ENCODE measurements at regions not wholly inside any gene's neighbourhood (a gene's known extent, or its start where the extent isn't known, plus 50 kb on each side); places are given as distances from the start of the nearest gene placed in this dataset.

DNA sequence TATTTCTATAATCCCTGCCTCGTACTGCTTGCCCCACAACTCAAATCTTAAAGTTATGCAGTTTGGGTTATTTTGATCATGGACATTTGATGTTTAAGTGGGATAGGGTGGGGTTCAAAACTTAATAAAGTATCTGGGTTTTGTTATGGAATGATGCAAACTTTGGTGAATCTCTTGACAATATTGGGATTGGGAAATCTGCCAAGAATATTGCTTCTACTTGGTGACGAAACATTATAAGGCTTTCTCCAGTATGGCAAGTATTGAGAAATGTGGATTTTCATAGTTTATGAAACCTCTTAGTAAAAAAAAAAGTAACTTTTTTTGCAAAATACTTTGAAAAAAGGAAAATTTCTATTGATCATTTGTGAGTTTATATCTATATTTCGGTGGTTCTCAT lies 130.8 kb upstream of the SFRP2 start (continued):
- TF ChIP-seq, protein P1, sequence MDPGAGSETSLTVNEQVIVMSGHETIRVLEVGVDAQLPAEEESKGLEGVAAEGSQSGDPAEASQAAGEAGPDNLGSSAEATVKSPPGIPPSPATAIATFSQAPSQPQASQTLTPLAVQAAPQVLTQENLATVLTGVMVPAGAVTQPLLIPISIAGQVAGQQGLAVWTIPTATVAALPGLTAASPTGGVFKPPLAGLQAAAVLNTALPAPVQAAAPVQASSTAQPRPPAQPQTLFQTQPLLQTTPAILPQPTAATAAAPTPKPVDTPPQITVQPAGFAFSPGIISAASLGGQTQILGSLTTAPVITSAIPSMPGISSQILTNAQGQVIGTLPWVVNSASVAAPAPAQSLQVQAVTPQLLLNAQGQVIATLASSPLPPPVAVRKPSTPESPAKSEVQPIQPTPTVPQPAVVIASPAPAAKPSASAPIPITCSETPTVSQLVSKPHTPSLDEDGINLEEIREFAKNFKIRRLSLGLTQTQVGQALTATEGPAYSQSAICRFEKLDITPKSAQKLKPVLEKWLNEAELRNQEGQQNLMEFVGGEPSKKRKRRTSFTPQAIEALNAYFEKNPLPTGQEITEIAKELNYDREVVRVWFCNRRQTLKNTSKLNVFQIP (CRISPR knock-in tag; IDR thresholded peaks at IDR 0.05; ENCODE audit: borderline replicate concordance, low read depth): no peak

DNA sequence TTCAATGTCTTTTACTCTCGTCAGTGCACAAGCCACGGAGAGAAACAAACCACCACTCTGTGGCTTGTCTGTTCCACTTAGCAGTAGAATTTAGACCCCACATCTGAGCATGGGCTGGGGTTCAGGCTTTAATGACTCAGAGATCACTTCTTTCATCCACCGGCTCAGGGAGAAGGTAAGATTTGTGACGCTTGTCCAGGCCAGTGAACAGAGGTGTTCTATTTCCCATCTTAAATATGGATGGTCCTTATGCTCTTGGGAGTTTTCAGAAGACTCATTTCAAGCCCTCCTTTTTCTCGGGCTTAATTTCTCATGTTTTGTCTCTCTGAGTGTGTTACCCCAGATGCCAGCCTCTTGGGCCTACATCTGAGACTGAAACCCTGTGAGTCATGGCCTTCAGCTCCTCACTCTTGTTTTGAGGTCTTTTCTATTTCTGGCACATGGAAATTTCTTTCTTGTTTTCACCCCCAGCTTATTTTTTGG lies 127.4 kb upstream of the SFRP2 start:
- ATAC-seq: no peak
- TF ChIP-seq SNAI2 (CRISPR knock-in tag; IDR thresholded peaks at IDR 0.05) (no peak), CSDC2 (CRISPR knock-in tag; IDR thresholded peaks at IDR 0.05) (no peak), ZC3H10 (CRISPR knock-in tag; IDR thresholded peaks at IDR 0.05) (no peak)
- TF ChIP-seq, protein P1 (CRISPR knock-in tag; IDR thresholded peaks at IDR 0.05; ENCODE audit: borderline replicate concordance, low read depth): no peak

DNA sequence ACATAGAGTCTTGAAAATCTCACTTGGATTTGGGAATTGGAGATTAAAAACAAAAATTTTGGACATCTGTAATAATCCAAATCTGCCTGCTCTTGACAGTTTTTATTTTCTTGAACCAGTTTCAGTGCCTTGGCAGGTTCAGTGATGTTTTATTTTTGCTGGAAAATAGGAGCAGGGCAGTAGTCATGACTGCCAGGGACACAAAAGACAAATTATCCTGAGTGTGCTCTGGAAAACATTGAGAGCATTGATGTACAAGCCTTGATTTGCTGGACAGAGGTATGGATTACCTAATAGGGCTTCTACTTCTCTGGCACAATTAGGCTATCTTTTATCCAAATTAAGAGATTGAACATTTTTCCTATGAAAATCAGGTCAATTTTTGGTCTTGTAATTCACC lies 123.4 kb upstream of the SFRP2 start:
- TF ChIP-seq, protein P2, sequence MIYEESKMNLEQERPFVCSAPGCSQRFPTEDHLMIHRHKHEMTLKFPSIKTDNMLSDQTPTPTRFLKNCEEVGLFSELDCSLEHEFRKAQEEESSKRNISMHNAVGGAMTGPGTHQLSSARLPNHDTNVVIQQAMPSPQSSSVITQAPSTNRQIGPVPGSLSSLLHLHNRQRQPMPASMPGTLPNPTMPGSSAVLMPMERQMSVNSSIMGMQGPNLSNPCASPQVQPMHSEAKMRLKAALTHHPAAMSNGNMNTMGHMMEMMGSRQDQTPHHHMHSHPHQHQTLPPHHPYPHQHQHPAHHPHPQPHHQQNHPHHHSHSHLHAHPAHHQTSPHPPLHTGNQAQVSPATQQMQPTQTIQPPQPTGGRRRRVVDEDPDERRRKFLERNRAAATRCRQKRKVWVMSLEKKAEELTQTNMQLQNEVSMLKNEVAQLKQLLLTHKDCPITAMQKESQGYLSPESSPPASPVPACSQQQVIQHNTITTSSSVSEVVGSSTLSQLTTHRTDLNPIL (CRISPR knock-in tag; IDR thresholded peaks at IDR 0.05; ENCODE audit: low read depth): no peak
- ATAC-seq: no peak

DNA sequence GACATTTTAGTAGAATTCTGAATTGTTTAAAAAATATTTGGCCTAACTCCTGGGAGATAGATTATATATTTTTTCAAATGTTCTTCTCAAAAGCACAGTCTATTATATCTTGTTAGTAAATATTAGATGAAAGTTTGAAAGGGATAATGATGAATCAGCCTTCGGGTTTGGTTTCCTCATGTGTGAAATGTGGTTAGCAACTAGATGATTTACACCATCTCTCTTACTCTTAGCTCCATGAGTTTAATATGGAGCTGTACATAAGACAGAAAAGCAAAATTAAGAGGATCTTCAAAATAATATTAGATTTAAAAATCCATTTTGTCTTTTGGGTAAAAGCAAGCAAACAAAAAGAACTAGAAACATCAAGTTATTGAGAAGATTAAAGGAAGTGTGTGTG lies 120.8 kb upstream of the SFRP2 start:
- ATAC-seq: no peak
- no peak for TF ChIP-seq ZNF70 (CRISPR knock-in tag; IDR thresholded peaks at IDR 0.05)
- TF ChIP-seq RARB (CRISPR knock-in tag; IDR thresholded peaks at IDR 0.05): no peak
- no peak for TF ChIP-seq ZFP30 (CRISPR knock-in tag; IDR thresholded peaks at IDR 0.05)
- TF ChIP-seq ARNTL (CRISPR knock-in tag; IDR thresholded peaks at IDR 0.05; ENCODE audit: borderline replicate concordance, low read depth): no peak

DNA sequence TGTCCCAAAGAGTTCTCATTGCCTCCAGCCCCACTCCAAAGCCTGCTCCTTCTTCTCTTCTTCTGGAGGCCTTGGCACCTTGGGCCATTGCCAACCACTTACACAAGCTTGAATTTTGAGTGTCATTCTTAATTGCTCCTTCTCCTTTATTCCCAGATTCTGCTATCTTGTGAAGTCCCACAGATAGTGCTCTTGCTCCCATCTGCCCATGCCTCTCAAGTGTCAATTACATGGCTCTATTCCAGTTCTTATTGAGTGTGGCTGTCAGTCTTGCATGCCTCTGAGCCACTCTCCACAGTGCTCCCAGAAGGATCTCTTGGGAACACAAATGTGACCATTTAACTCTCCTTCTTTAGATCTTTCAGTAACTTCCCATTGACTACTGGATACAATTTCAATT lies 117.3 kb upstream of the SFRP2 start:
- no peak for ATAC-seq
- no peak for TF ChIP-seq ZNF70 (CRISPR knock-in tag; IDR thresholded peaks at IDR 0.05)
- no peak for TF ChIP-seq RARB (CRISPR knock-in tag; IDR thresholded peaks at IDR 0.05)
- no peak for TF ChIP-seq TOX (CRISPR knock-in tag; IDR thresholded peaks at IDR 0.05; ENCODE audit: borderline replicate concordance)
- TF ChIP-seq, protein P3, sequence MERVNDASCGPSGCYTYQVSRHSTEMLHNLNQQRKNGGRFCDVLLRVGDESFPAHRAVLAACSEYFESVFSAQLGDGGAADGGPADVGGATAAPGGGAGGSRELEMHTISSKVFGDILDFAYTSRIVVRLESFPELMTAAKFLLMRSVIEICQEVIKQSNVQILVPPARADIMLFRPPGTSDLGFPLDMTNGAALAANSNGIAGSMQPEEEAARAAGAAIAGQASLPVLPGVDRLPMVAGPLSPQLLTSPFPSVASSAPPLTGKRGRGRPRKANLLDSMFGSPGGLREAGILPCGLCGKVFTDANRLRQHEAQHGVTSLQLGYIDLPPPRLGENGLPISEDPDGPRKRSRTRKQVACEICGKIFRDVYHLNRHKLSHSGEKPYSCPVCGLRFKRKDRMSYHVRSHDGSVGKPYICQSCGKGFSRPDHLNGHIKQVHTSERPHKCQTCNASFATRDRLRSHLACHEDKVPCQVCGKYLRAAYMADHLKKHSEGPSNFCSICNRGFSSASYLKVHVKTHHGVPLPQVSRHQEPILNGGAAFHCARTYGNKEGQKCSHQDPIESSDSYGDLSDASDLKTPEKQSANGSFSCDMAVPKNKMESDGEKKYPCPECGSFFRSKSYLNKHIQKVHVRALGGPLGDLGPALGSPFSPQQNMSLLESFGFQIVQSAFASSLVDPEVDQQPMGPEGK (CRISPR knock-in tag; IDR thresholded peaks at IDR 0.05; ENCODE audit: borderline replicate concordance): no peak
- TF ChIP-seq, protein P4, sequence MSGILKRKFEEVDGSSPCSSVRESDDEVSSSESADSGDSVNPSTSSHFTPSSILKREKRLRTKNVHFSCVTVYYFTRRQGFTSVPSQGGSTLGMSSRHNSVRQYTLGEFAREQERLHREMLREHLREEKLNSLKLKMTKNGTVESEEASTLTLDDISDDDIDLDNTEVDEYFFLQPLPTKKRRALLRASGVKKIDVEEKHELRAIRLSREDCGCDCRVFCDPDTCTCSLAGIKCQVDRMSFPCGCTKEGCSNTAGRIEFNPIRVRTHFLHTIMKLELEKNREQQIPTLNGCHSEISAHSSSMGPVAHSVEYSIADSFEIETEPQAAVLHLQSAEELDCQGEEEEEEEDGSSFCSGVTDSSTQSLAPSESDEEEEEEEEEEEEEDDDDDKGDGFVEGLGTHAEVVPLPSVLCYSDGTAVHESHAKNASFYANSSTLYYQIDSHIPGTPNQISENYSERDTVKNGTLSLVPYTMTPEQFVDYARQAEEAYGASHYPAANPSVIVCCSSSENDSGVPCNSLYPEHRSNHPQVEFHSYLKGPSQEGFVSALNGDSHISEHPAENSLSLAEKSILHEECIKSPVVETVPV (CRISPR knock-in tag; IDR thresholded peaks at IDR 0.05): no peak
- no peak for TF ChIP-seq ESRRG (CRISPR knock-in tag; IDR thresholded peaks at IDR 0.05)
- TF ChIP-seq OSR1 (CRISPR knock-in tag; IDR thresholded peaks at IDR 0.05): no peak
- TF ChIP-seq SNAI2 (CRISPR knock-in tag; IDR thresholded peaks at IDR 0.05): no peak
- TF ChIP-seq ZNF565 (CRISPR knock-in tag; conservative IDR thresholded peaks at IDR 0.05; ENCODE audit: low read depth): no peak
- no peak for TF ChIP-seq GLIS3 (CRISPR knock-in tag; IDR thresholded peaks at IDR 0.05)
- TF ChIP-seq ISL1 (CRISPR knock-in tag; IDR thresholded peaks at IDR 0.05): no peak
- TF ChIP-seq ZNF8 (CRISPR knock-in tag; IDR thresholded peaks at IDR 0.05): no peak
- no peak for TF ChIP-seq CSDC2 (CRISPR knock-in tag; IDR thresholded peaks at IDR 0.05)

DNA sequence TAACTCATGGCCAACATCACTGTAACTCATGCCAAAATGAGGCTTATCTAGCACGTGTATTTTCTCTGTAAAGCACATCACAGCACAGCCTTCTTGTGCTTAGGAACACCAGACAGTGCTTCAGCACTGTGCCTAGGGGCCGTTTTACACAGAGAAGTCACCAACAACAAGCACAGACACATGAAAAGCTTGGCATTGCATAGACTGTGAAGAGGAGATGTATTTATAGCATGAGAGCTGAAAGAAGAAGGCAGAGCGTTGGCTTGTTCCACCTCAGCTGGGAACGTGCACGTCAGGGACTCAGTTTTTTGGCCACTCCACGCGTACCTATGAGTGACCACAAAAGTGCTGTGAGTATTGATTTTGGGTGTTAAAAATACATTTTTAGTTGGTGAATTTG lies 116.3 kb upstream of the SFRP2 start:
- TF ChIP-seq, protein P1 (CRISPR knock-in tag; IDR thresholded peaks at IDR 0.05; ENCODE audit: borderline replicate concordance, low read depth): no peak
- no peak for TF ChIP-seq ISL1 (CRISPR knock-in tag; IDR thresholded peaks at IDR 0.05)
- no peak for TF ChIP-seq ZFP30 (CRISPR knock-in tag; IDR thresholded peaks at IDR 0.05)
- ATAC-seq: no peak

Data from SK-N-SH treated with all-trans-retinoic acid at 6 μM for 48 hours (cell line).